Parathyroid adenoma (tissue), 2 donors: ENCODE measurements at regions not wholly inside any gene's neighbourhood (a gene's known extent, or its start where the extent isn't known, plus 50 kb on each side); places are given as distances from the start of the nearest gene placed in this dataset.

Experiments
- H2AFZ ChIP-seq: fragments of 300-600 bp; sonication (generic); one replicate; pipeline ENCODE4 v1.7.0; 2017; ENCODE audit warnings: antibody characterized with exemption, mild to moderate bottlenecking
- H3K27ac ChIP-seq: fragments of 300-600 bp; sonication (generic); one replicate; pipeline ENCODE4 v1.7.0; 2017
- H3K27me3 ChIP-seq: fragments of 300-600 bp; sonication (generic); one replicate; pipeline ENCODE4 v1.7.0; 2017; ENCODE audit warnings: low read length; ENCODE audit not compliant: control insufficient read depth, insufficient read depth
- H3K36me3 ChIP-seq: fragments of 300-600 bp; sonication (generic); one replicate; pipeline ENCODE4 v1.7.0; 2017; ENCODE audit warnings: low read length; ENCODE audit not compliant: control insufficient read depth, insufficient read depth
- H3K4me1 ChIP-seq: fragments of 300-600 bp; sonication (generic); one replicate; pipeline ENCODE4 v1.7.0; 2017; ENCODE audit warnings: control low read depth
- H3K4me2 ChIP-seq: fragments of 300-600 bp; sonication (generic); one replicate; pipeline ENCODE4 v1.7.0; 2017; ENCODE audit warnings: low read length
- H3K4me3 ChIP-seq: fragments of 300-600 bp; sonication (generic); one replicate; pipeline ENCODE4 v1.7.0; 2017; ENCODE audit warnings: low read depth, low read length
- H3K79me2 ChIP-seq: fragments of 300-600 bp; sonication (generic); one replicate; pipeline ENCODE4 v1.7.0; 2017; ENCODE audit warnings: control low read depth
- H3K9ac ChIP-seq: fragments of 300-600 bp; sonication (generic); one replicate; pipeline ENCODE4 v1.7.0; 2017; ENCODE audit warnings: mild to moderate bottlenecking
- H3K9me3 ChIP-seq: fragments of 300-600 bp; sonication (generic); one replicate; pipeline ENCODE4 v1.7.0; 2017; ENCODE audit warnings: low read length; ENCODE audit not compliant: control insufficient read depth
- CTCF ChIP-seq: fragments of 300-600 bp; sonication (generic); IDR thresholded peaks from one replicate; pipeline ENCODE4 v1.7.0; 2017; ENCODE audit warnings: antibody characterized with exemption, mild to moderate bottlenecking
- donor health status: primary hyperparathyroidism.

GRCh38 chr3:17938313-17938712, 195.9 kb upstream of the TBC1D5 start:
- Histone ChIP-seq H3K4me2 (no peak overlapping the region), H3K79me2 (no peaks in the 10 kb centered on the region), H3K36me3 (no peaks in the 10 kb centered on the region), H3K9me3 (no peaks in the 10 kb centered on the region), H3K27ac (no peak overlapping the region), H3K27me3 (no peaks in the 10 kb centered on the region), H2AFZ (no peak overlapping the region), H3K9ac (no peak overlapping the region), H3K4me1 (peaks cover 8% of the 10 kb centered on the region), H3K4me3 (no peak overlapping the region)
- no peak for TF ChIP-seq CTCF

GRCh38 chr3:17936736-17937480, 194.5 kb upstream of the TBC1D5 start:
- H3K4me2 ChIP-seq, result no peak overlapping the region
- H3K27ac ChIP-seq, result no peak overlapping the region
- no peak overlapping the region for H2AFZ ChIP-seq
- H3K4me1 ChIP-seq, result no peaks in the 10 kb centered on the region
- H3K79me2 ChIP-seq, result no peaks in the 10 kb centered on the region
- H3K9ac ChIP-seq, result no peak overlapping the region
- H3K27me3 ChIP-seq, result no peaks in the 10 kb centered on the region
- H3K9me3 ChIP-seq, result no peaks in the 10 kb centered on the region
- no peaks in the 10 kb centered on the region for H3K36me3 ChIP-seq
- no peak overlapping the region for H3K4me3 ChIP-seq
- no peak for TF ChIP-seq CTCF

GRCh38 chr3:17935222-17935621, 192.8 kb upstream of the TBC1D5 start:
- H3K9me3 ChIP-seq, result no peaks in the 10 kb centered on the region
- no peaks in the 10 kb centered on the region for H3K79me2 ChIP-seq
- H2AFZ ChIP-seq, result no peak overlapping the region
- no peaks in the 10 kb centered on the region for H3K27me3 ChIP-seq
- H3K9ac ChIP-seq, result no peak overlapping the region
- H3K27ac ChIP-seq, result no peak overlapping the region
- H3K4me2 ChIP-seq, result no peak overlapping the region
- TF ChIP-seq CTCF, result no peak
- no peak overlapping the region for H3K4me3 ChIP-seq
- H3K4me1 ChIP-seq, result no peaks in the 10 kb centered on the region
- H3K36me3 ChIP-seq, result no peaks in the 10 kb centered on the region

- H3K9ac ChIP-seq, result no peak overlapping the region
- H2AFZ ChIP-seq, result no peak overlapping the region
- no peak for TF ChIP-seq CTCF
- H3K36me3 ChIP-seq, result no peaks in the 10 kb centered on the region
- no peaks in the 10 kb centered on the region for H3K79me2 ChIP-seq
- H3K27ac ChIP-seq, result no peak overlapping the region
- no peak overlapping the region for H3K4me3 ChIP-seq
- no peak overlapping the region for H3K4me2 ChIP-seq
- no peaks in the 10 kb centered on the region for H3K9me3 ChIP-seq
- no peaks in the 10 kb centered on the region for H3K4me1 ChIP-seq
- no peaks in the 10 kb centered on the region for H3K27me3 ChIP-seq
Measured at GRCh38 chr3:17932136-17932771, 189.8 kb upstream of the TBC1D5 start.

GRCh38 chr3:17931131-17931530, 188.7 kb upstream of the TBC1D5 start:
- Histone ChIP-seq H3K79me2 (no peaks in the 10 kb centered on the region), H3K9ac (no peak overlapping the region), H3K4me2 (no peak overlapping the region), H3K27me3 (no peaks in the 10 kb centered on the region), H2AFZ (no peak overlapping the region), H3K4me1 (no peaks in the 10 kb centered on the region), H3K4me3 (no peak overlapping the region), H3K27ac (no peak overlapping the region), H3K9me3 (no peaks in the 10 kb centered on the region), H3K36me3 (no peaks in the 10 kb centered on the region)
- TF ChIP-seq CTCF, result no peak
